ENCODE measurements at regions not wholly inside any gene's neighbourhood (a gene's known extent, or its start where the extent isn't known, plus 50 kb on each side); places are given as distances from the start of the nearest gene placed in this dataset.

- TF ChIP-seq CTCF (IDR thresholded peaks at IDR 0.05 in 8 of 11, conservative IDR thresholded peaks at IDR 0.05 in 3 of 11) = no peak
- no peak for TF ChIP-seq POLR2AphosphoS5 (IDR thresholded peaks at IDR 0.05)
- intact Hi-C loops (cut with DNase I; ENCODE audit: low total_unique reads) = no loop called here
- DNase-seq = no peak
- Histone ChIP-seq H3K4me3 (no peak overlapping the region), H3K27ac (no peak overlapping the region), H3K9me3 (peaks cover 2 to 49% (median 40%) of the 10 kb centered on the region in 8 donors), H3K4me1 (no peaks in the 10 kb centered on the region), H3K27me3 (replicated peaks in 1 of 7) (no peaks in the 10 kb centered on the region), H3K36me3 (no peaks in the 10 kb centered on the region)
- WGBS, 5 donors = 49 to 68% (median 52%) methylated on average over 2 of the region's 2 CpGs
Observed at GRCh38 chr4:138535316-138535715, 293.2 kb upstream of the SLC7A11 start.

- 51 to 86% (median 62%) methylated on average over 1 of the region's 1 CpG for WGBS, 5 donors
- no peak for DNase-seq
- Histone ChIP-seq H3K27ac (no peak overlapping the region), H3K27me3 (replicated peaks in 1 of 7) (no peaks in the 10 kb centered on the region), H3K36me3 (no peaks in the 10 kb centered on the region), H3K4me1 (no peaks in the 10 kb centered on the region), H3K9me3 (no peaks in the 10 kb centered on the region), H3K4me3 (no peak overlapping the region)
- intact Hi-C loops (cut with DNase I; ENCODE audit: low total_unique reads) = no loop called here
- TF ChIP-seq CTCF (IDR thresholded peaks at IDR 0.05 in 8 of 11, conservative IDR thresholded peaks at IDR 0.05 in 3 of 11) (no peak), POLR2AphosphoS5 (IDR thresholded peaks at IDR 0.05) (no peak)
Observed at GRCh38 chr4:138522366-138522765, 280.2 kb upstream of the SLC7A11 start.

- TF ChIP-seq CTCF (IDR thresholded peaks at IDR 0.05 in 8 of 11, conservative IDR thresholded peaks at IDR 0.05 in 3 of 11) (no peak), POLR2AphosphoS5 (IDR thresholded peaks at IDR 0.05) (no peak), POLR2A (IDR thresholded peaks at IDR 0.05) (no peak)
Observed at GRCh38 chr4:138521809-138522208, 279.7 kb upstream of the SLC7A11 start.

GRCh38 chr4:138519436-138519835 lies 277.3 kb upstream of the SLC7A11 start:
- DNase-seq = no peak
- Histone ChIP-seq H3K27ac (no peak overlapping the region), H3K9me3 (no peaks in the 10 kb centered on the region), H3K4me1 (no peaks in the 10 kb centered on the region), H3K4me3 (no peak overlapping the region), H3K36me3 (no peaks in the 10 kb centered on the region), H3K27me3 (replicated peaks in 1 of 7) (no peaks in the 10 kb centered on the region)
- TF ChIP-seq POLR2A (IDR thresholded peaks at IDR 0.05) (no peak), POLR2AphosphoS5 (IDR thresholded peaks at IDR 0.05) (no peak), CTCF (IDR thresholded peaks at IDR 0.05 in 8 of 11, conservative IDR thresholded peaks at IDR 0.05 in 3 of 11) (no peak)
- intact Hi-C loops (cut with DNase I; ENCODE audit: low total_unique reads) = no loop called here
- WGBS, 5 donors = 26 to 41% (median 40%) methylated on average over 2 of the region's 2 CpGs

More at GRCh38 chr4:138521809-138522208, 279.7 kb upstream of the SLC7A11 start:
- DNase-seq = peak; percentile 56
- H3K9me3 ChIP-seq = no peaks in the 10 kb centered on the region
- H3K4me3 ChIP-seq = no peak overlapping the region
- no peaks in the 10 kb centered on the region for H3K4me1 ChIP-seq
- intact Hi-C loops (cut with DNase I; ENCODE audit: low total_unique reads) = no loop called here
- WGBS, 5 donors = 62 to 87% (median 67%) methylated on average over 3 to 4 of the region's 4 CpGs
- no peaks in the 10 kb centered on the region for H3K27me3 ChIP-seq (replicated peaks in 1 of 7)
- H3K27ac ChIP-seq = no peak overlapping the region
- no peaks in the 10 kb centered on the region for H3K36me3 ChIP-seq
